ENCODE measurements at regions not wholly inside any gene's neighbourhood (a gene's known extent, or its start where the extent isn't known, plus 50 kb on each side); places are given as distances from the start of the nearest gene placed in this dataset.

DNA sequence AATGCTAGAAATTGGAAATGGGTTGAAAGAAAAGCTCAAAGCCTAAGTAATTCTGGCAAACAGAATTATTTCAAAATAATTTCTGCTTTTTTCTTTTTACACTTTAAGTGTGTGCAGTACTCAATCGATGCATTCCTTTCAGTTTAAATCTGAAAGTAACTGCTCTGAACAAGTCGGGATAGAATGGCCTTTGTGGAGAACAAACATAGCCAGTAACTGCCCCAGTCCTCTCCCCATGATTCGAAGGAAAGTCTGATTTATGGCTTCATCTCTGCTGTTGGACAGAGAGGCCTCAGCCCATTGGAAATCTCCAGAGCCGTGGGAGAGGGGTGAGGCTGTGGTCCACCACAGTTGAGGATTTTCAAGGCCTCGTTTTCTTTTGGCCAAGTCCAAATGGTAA lies 174.0 kb upstream of the TLL1 start:
- TF ChIP-seq, protein P1, sequence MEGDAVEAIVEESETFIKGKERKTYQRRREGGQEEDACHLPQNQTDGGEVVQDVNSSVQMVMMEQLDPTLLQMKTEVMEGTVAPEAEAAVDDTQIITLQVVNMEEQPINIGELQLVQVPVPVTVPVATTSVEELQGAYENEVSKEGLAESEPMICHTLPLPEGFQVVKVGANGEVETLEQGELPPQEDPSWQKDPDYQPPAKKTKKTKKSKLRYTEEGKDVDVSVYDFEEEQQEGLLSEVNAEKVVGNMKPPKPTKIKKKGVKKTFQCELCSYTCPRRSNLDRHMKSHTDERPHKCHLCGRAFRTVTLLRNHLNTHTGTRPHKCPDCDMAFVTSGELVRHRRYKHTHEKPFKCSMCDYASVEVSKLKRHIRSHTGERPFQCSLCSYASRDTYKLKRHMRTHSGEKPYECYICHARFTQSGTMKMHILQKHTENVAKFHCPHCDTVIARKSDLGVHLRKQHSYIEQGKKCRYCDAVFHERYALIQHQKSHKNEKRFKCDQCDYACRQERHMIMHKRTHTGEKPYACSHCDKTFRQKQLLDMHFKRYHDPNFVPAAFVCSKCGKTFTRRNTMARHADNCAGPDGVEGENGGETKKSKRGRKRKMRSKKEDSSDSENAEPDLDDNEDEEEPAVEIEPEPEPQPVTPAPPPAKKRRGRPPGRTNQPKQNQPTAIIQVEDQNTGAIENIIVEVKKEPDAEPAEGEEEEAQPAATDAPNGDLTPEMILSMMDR (IDR thresholded peaks at IDR 0.05 in 2 of 3, conservative IDR thresholded peaks at IDR 0.05 in 1 of 3; ENCODE audit: borderline replicate concordance in 1 of 3, insufficient read depth in 1 of 3, low read depth in 2 of 3, low read length in 2 of 3), result no peak
- TF ChIP-seq, protein P2, sequence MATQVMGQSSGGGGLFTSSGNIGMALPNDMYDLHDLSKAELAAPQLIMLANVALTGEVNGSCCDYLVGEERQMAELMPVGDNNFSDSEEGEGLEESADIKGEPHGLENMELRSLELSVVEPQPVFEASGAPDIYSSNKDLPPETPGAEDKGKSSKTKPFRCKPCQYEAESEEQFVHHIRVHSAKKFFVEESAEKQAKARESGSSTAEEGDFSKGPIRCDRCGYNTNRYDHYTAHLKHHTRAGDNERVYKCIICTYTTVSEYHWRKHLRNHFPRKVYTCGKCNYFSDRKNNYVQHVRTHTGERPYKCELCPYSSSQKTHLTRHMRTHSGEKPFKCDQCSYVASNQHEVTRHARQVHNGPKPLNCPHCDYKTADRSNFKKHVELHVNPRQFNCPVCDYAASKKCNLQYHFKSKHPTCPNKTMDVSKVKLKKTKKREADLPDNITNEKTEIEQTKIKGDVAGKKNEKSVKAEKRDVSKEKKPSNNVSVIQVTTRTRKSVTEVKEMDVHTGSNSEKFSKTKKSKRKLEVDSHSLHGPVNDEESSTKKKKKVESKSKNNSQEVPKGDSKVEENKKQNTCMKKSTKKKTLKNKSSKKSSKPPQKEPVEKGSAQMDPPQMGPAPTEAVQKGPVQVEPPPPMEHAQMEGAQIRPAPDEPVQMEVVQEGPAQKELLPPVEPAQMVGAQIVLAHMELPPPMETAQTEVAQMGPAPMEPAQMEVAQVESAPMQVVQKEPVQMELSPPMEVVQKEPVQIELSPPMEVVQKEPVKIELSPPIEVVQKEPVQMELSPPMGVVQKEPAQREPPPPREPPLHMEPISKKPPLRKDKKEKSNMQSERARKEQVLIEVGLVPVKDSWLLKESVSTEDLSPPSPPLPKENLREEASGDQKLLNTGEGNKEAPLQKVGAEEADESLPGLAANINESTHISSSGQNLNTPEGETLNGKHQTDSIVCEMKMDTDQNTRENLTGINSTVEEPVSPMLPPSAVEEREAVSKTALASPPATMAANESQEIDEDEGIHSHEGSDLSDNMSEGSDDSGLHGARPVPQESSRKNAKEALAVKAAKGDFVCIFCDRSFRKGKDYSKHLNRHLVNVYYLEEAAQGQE (IDR thresholded peaks at IDR 0.05; ENCODE audit: low read depth), result no peak
